IPS-NIHi7 (cell line): ENCODE measurements at regions not wholly inside any gene's neighbourhood (a gene's known extent, or its start where the extent isn't known, plus 50 kb on each side); places are given as distances from the start of the nearest gene placed in this dataset.
"Not testable (repeated sequence)": the region's sequence is repeated elsewhere in the genome, so short reads cannot be mapped to it uniquely, and the experiment has no call there.

Experiments used
- DNase-seq: peaks from one replicate; pipeline ENCODE4 v3.0.0; 2012; ENCODE audit warnings: mixed read lengths; ENCODE audit errors: extremely low spot score

DNA sequence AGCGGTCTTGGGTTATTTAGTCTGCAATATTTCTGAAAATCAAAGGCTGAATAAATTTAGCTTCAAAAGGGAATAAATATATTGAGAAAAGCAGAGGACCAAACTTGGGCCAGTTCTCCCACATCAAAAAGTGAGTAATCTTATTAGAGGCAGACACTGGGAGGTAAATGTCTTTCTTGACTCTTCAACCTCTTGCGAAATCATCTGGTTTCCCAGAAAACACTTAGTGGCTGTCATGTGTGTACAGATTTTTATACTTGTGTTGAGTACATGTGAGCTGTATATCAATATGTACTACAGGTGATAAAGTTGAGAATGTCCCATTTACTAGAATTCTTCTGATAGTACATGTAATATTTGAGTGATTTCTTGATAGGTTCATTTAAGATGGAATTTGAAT lies 454.9 kb downstream of the PRR16 start:
- DNase-seq, result no peak

GRCh38 chr5:120923026-120923425 lies 458.9 kb downstream of the PRR16 start:
- no peak for DNase-seq

DNA sequence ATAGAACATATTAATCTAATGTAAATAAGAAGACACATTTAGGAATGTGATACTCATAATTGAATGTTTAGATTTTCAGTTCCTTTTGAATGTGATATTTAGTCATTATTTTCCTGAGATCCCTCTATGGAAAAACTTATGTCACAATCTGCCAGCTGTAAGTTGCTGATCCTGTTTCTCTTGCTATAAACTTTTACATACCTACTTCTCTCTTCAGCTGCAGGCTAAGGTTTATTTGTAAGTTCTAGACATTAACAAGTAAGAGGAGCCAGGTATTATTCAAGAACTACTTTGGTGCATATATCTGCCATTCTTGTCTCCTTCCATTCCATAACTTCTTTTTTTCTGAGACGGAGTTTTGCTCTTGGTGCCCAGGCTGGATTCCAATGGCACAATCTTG lies 462.4 kb downstream of the PRR16 start:
- no peak for DNase-seq

DNA sequence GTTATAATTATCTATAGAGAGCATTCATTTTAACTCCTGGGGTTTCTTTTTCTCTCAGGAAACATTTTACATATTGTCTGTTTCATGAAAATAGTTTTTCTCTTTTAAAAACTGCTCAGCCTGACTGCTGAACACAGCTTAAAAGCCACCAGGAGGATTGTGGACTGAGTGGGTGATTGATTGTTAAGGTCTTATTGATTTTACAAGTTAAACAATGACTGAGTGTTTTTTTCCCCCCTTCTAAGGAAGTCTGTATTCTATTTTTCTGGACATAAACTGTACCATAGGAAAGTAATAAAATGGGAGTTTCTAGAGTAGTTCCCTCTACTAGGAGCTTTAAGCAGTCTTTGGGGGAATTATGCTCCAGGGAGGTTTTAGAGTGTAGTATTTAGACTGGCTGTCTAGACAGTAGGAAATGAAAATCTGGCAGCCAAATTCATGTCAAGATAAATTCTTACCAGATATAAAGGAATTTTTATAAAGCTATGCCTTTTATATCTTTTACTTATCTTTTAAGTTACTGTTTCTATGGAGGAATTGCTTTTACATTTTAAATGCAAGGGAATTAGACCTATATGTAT lies 463.9 kb downstream of the PRR16 start:
- no peak for DNase-seq

DNA sequence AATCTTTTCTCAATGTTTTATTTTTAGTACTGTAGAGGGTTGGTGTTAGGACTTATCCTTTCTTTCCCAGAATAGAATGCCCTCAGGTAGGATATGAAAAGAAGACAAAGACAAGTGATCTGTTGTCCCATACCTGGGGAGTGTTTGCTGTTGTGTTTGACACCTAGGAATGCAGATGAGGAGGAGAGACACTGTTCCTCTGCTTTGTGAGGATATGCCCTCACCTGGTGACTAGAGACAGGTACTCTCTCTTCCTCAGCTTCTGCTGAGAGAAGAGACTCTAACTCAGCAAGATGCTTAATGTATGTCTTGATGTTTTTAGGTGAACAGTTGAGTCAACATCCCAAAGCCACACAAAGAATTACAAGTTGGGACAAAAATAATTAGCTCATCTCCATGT lies 468.4 kb downstream of the PRR16 start:
- DNase-seq, result peak; percentile 11

- DNase-seq, result no peak
Observed at GRCh38 chr5:120934031-120934430, 469.9 kb downstream of the PRR16 start.

- DNase-seq, result no peak
Observed at GRCh38 chr5:120936652-120937051, 472.6 kb downstream of the PRR16 start.

GRCh38 chr5:120938604-120939003 lies 474.5 kb downstream of the PRR16 start:
- no peak for DNase-seq

- DNase-seq, result no peak
Observed at GRCh38 chr5:120942596-120943350, 478.7 kb downstream of the PRR16 start.

DNA sequence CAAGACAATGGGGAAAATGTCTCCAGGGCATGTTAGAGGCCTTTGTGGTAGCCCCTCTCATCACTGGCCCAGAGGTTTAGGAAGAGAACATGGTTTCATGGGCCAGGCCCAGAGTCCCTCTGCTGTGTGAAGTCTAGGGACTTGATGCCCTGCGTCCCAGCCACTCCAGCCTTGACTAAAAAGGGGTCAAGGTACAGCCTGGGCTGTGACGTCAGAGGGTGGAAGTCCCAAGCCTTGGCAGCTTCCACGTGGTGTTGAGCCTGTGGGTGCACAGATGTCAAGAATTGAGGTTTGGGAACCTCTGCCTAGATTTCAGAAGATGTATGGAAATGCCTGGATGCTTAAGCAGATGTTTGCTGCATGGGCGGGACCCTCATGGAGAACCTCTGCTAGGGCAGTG lies 485.5 kb downstream of the PRR16 start:
- not testable (repeated sequence) for DNase-seq

DNA sequence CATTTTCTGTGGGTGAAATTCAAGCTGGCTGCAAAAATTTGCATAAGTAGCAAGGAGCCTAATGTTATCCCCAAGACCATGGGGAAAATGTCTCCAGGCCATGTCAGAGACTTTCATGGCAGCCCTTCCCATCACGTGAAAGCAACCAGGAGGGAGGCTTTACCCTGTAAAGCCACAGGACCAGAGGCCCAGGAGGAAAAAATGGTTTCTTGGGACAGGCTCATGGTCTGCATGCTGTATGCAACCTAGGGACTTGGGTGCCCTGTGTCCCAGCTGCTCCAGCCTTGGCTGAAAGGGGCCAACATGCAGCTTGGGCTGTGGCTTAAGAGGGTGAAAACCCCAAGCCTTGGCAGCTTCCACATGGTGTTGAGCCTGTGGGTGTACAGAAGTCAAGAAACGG lies 489.3 kb downstream of the PRR16 start:
- not testable (repeated sequence) for DNase-seq

GRCh38 chr5:120954255-120954654 lies 490.2 kb downstream of the PRR16 start:
- DNase-seq, result no peak

DNA sequence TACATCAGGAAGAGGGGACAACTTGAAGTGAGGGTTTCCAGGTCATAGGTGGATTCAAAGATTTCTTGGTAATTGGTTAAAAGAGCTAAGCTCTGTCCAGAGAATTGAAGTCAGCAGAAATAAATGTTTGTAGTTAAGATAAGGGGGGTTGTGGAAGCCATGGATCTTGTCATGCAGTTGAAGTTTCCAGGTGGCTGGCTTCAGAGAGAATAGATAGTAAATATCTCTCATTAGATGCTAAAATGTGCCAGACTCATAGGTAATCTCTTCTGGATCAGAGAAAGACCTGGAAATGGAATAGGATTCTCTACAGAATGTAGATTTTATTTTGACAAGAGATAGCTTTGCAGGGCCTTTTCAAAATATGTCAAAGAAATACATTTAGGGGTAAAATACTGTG lies 491.7 kb downstream of the PRR16 start:
- no peak for DNase-seq

DNA sequence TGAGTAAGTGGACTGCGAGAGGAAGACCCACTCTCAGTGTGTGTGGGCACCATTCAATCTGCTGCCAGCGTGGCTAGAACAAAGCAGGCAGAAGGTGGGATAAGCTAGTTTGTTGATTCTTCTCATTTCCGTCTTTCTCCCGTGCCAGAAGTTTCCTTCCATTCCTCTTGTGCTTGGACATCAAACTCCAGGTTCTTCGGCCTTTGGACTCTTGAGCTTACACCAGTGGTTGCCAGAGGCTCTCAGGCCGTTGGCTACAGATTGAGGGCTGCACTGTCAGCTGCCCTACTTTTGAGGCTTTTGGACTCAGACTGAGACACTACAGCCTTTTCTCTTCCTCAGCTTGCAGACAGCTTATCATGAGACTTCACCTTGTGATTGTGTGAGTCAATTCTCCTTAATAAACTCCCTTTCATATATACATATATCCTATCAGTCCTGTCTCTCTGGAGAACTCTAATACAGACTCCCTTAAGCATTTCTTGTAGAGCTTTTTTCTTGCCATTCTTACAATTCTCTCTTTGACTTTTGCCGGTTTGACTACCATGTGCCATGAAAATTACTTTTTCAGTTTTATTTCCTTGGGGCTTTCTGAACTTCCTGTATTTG lies 494.9 kb downstream of the PRR16 start:
- no peak for DNase-seq

DNA sequence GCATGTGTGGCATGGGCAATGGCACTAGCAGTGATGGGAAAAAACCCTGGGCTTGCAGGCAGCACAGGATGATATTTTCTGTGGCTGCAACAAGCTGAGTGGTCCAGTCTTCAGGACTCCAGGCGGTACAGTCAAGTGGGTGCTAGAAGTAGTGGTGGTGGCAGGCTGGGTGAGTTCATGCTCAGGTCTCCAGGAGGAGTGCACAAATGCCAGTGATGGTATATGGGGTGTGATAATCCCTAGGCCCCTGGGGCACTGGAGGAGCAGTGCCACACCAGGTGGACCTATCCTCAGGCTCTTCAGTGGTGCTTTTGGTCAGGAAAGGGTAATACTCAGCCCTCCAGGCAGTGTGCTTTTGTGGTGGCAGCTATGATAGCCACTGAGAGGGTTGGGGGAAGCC lies 496.4 kb downstream of the PRR16 start:
- no peak for DNase-seq

DNA sequence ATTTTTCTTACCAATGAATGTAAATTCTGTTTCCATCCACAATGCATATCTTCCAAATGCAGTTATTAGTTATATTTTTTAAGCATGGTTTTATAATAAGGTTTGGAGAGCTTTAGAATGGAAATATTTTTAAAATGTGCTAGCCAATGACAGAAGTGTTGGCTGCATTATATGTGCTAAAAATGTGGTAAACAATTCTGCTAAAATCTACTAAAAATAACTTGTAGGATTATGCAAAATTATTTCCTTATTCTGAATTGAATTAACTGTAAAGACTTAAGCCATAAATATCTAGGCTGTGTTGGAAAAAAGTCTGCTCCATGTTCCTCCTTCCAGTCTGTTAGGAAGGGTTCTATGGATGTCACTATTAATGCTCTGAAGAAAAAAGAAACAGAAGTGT lies 503.3 kb downstream of the PRR16 start:
- DNase-seq, result no peak

DNA sequence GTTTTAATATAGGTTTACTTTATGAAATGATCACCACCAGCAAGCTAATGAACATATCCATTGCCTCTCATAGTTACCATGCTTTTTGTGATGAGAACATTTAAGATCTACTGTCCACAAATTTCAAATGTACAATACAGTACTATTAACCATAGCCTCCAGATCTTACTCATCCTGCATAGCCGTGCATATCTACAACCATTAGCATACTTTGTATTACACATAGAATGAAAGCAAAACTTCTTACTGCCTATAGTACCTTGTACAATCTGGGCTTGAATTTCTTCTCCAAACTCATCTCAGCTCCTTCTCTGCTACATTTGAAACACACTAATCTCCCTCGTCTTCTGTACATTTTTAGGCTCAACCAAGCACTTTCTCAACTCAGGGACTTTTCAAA lies 510.6 kb downstream of the PRR16 start:
- DNase-seq, result no peak

GRCh38 chr5:120982351-120982750 lies 518.3 kb downstream of the PRR16 start:
- no peak for DNase-seq

DNA sequence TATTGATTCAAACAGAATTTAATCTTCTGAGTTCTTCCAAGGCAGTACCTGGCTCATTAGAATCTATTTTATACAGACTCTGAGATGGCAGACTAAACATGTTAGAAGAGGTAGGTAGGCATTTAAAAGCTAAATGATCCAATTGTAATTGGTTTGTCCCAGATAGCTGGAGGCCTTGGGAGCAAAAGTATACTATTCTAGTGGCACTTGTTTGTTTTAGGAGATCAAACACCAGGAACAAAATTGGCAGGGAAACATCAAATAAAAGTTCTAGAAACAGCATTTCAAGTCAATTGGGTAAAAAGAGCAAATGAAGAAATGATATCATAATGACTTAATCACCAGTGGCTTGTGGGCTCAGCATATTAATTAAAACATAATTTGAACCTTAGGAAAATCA lies 521.4 kb downstream of the PRR16 start:
- no peak for DNase-seq

- DNase-seq, result no peak
Observed at GRCh38 chr5:120988491-120988890, 524.4 kb downstream of the PRR16 start.

- DNase-seq, result no peak
Observed at GRCh38 chr5:120988941-120989340, 524.8 kb downstream of the PRR16 start.

DNA sequence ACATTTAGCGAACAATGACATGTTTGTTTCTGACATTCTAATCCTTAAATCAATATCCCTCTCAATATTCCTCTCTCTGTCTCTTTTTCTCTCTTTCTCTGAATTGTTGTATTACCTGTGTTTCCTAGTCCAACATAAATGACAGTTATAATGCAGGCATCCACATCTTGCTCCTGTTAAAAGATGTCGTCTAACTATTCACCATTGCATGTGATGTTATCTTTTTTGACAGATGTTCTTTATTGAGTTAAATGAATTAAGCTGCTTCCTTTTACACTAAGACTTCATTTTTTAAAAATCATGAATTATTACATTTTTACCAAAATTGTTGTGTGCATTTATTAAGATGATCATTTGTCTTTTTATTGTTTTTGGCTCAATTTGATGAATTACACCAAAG lies 527.5 kb downstream of the PRR16 start:
- no peak for DNase-seq

- no peak for DNase-seq
Observed at GRCh38 chr5:120994112-120994511, 530.0 kb downstream of the PRR16 start.
